ENCODE measurements at regions not wholly inside any gene's neighbourhood (a gene's known extent, or its start where the extent isn't known, plus 50 kb on each side); places are given as distances from the start of the nearest gene placed in this dataset.

GRCh38 chr2:102986826-102987490 is 225.1 kb downstream of the TMEM182 start:
- TF ChIP-seq CTCF (IDR thresholded peaks at IDR 0.05; ENCODE audit: low read depth, low read length) (no peak), EZH2phosphoT487 (IDR thresholded peaks at IDR 0.05; ENCODE audit: low read depth) (no peak)
